Esophagus (tissue), 2 donors: ENCODE measurements at regions not wholly inside any gene's neighbourhood (a gene's known extent, or its start where the extent isn't known, plus 50 kb on each side); places are given as distances from the start of the nearest gene placed in this dataset.

Experiments
- H3K27ac ChIP-seq, 2 donors: one replicate each; pipeline ENCODE4 v1.5.1; 2013; ENCODE audit warnings: low read depth in 2 of 2, mild to moderate bottlenecking in 2 of 2, inconsistent platforms in 1 of 2, low read length in 1 of 2, moderate library complexity in 1 of 2
- H3K27me3 ChIP-seq, 2 donors: one replicate each; pipeline ENCODE4 v1.6.1; 2013; ENCODE audit warnings: low read length in 2 of 2, control low read depth in 1 of 2, mild to moderate bottlenecking in 1 of 2; ENCODE audit not compliant: insufficient read depth in 2 of 2, control insufficient read depth in 1 of 2
- H3K36me3 ChIP-seq, 2 donors: one replicate each; pipeline ENCODE4 v1.6.1; 2013; ENCODE audit warnings: low read length in 1 of 2; ENCODE audit not compliant: control insufficient read depth in 2 of 2, insufficient read depth in 2 of 2
- H3K4me1 ChIP-seq, 2 donors: one replicate each; pipeline ENCODE4 v1.6.1; 2013; ENCODE audit warnings: low read length in 1 of 2; ENCODE audit not compliant: control insufficient read depth in 2 of 2, insufficient read depth in 2 of 2
- H3K4me3 ChIP-seq, 2 donors: one replicate each; pipeline ENCODE4 v1.5.1; 2013; ENCODE audit warnings: low read length in 2 of 2, mild to moderate bottlenecking in 2 of 2, low read depth in 1 of 2, moderate library complexity in 1 of 2
- H3K9me3 ChIP-seq, 2 donors: one replicate each; pipeline ENCODE4 v1.6.1; 2013; ENCODE audit warnings: mild to moderate bottlenecking in 2 of 2, low read depth in 1 of 2, low read length in 1 of 2, moderate library complexity in 1 of 2; ENCODE audit not compliant: control insufficient read depth in 2 of 2, insufficient read depth in 1 of 2
- WGBS, 2 donors: extraction: QIAGEN DNeasy Blood & Tissue Kit; methylation state at CpG; one replicate each; pipeline ENCODE4 v1.1.7; 2013; 5-methylcytosine and 5-hydroxymethylcytosine counted together
- donor health status: healthy with polysubstance abuse.
- donor health status: Bipolar disorder and iron deficiency.

GRCh38 chr5:89449392-89450148, 566.6 kb upstream of the MEF2C start:
- H3K36me3 ChIP-seq: no peaks in the 10 kb centered on the region
- 47 to 73% methylated on average over 3 of the region's 3 CpGs for WGBS, 2 donors
- H3K9me3 ChIP-seq: no peaks in the 10 kb centered on the region
- H3K4me3 ChIP-seq: no peak overlapping the region
- H3K4me1 ChIP-seq: no peaks in the 10 kb centered on the region
- no peaks in the 10 kb centered on the region for H3K27me3 ChIP-seq
- no peak overlapping the region for H3K27ac ChIP-seq

- WGBS, 2 donors: 82 to 87% methylated on average over 3 of the region's 3 CpGs
Observed at GRCh38 chr5:89447027-89447426, 564.0 kb upstream of the MEF2C start.

GRCh38 chr5:89445106-89445745, 562.2 kb upstream of the MEF2C start:
- WGBS, 2 donors: 87 to 89% methylated on average over 5 of the region's 5 CpGs
- Histone ChIP-seq H3K36me3 (no peaks in the 10 kb centered on the region), H3K27ac (no peak overlapping the region), H3K4me1 (no peaks in the 10 kb centered on the region), H3K9me3 (no peaks in the 10 kb centered on the region), H3K4me3 (no peak overlapping the region), H3K27me3 (no peaks in the 10 kb centered on the region)

More at GRCh38 chr5:89447027-89447426, 564.0 kb upstream of the MEF2C start:
- Histone ChIP-seq H3K4me1 (no peaks in the 10 kb centered on the region), H3K27ac (no peak overlapping the region), H3K36me3 (no peaks in the 10 kb centered on the region), H3K4me3 (no peak overlapping the region), H3K27me3 (no peaks in the 10 kb centered on the region), H3K9me3 (no peaks in the 10 kb centered on the region)

- H3K9me3 ChIP-seq: no peaks in the 10 kb centered on the region
- H3K36me3 ChIP-seq: no peaks in the 10 kb centered on the region
- H3K27me3 ChIP-seq: no peaks in the 10 kb centered on the region
- 47 to 63% methylated on average over 3 of the region's 3 CpGs for WGBS, 2 donors
- no peak overlapping the region for H3K4me3 ChIP-seq
- no peak overlapping the region for H3K27ac ChIP-seq
- H3K4me1 ChIP-seq: no peaks in the 10 kb centered on the region
Observed at GRCh38 chr5:89444088-89444487, 561.1 kb upstream of the MEF2C start.

- whole genome bisulfite sequencing, 2 donors: 71 to 81% methylated on average over 1 of the region's 1 CpG
- no peaks in the 10 kb centered on the region for H3K9me3 ChIP-seq
Observed at GRCh38 chr5:89443508-89443907, 560.5 kb upstream of the MEF2C start.

GRCh38 chr5:89441965-89442364, 559.0 kb upstream of the MEF2C start:
- no peak overlapping the region for H3K4me3 ChIP-seq
- no peaks in the 10 kb centered on the region for H3K36me3 ChIP-seq
- H3K4me1 ChIP-seq: no peaks in the 10 kb centered on the region
- no peaks in the 10 kb centered on the region for H3K9me3 ChIP-seq
- no peak overlapping the region for H3K27ac ChIP-seq
- H3K27me3 ChIP-seq: no peaks in the 10 kb centered on the region

More at GRCh38 chr5:89443508-89443907, 560.5 kb upstream of the MEF2C start:
- Histone ChIP-seq H3K4me1 (no peaks in the 10 kb centered on the region), H3K27ac (no peak overlapping the region), H3K36me3 (no peaks in the 10 kb centered on the region), H3K27me3 (no peaks in the 10 kb centered on the region), H3K4me3 (no peak overlapping the region)

GRCh38 chr5:89440670-89441069, 557.7 kb upstream of the MEF2C start:
- Histone ChIP-seq H3K27me3 (no peaks in the 10 kb centered on the region), H3K36me3 (no peaks in the 10 kb centered on the region), H3K4me1 (no peaks in the 10 kb centered on the region), H3K27ac (no peak overlapping the region), H3K9me3 (no peaks in the 10 kb centered on the region), H3K4me3 (no peak overlapping the region)
- 69 to 74% methylated on average over 2 of the region's 2 CpGs for WGBS, 2 donors

- no peaks in the 10 kb centered on the region for H3K4me1 ChIP-seq
Observed at GRCh38 chr5:89437450-89438435, 554.8 kb upstream of the MEF2C start.

GRCh38 chr5:89436464-89436863, 553.5 kb upstream of the MEF2C start:
- WGBS, 2 donors: 57 to 71% methylated on average over 3 of the region's 3 CpGs
- Histone ChIP-seq H3K4me3 (no peak overlapping the region), H3K27ac (no peak overlapping the region), H3K36me3 (no peaks in the 10 kb centered on the region), H3K4me1 (no peaks in the 10 kb centered on the region), H3K9me3 (no peaks in the 10 kb centered on the region), H3K27me3 (no peaks in the 10 kb centered on the region)

More at GRCh38 chr5:89437450-89438435, 554.8 kb upstream of the MEF2C start:
- Histone ChIP-seq H3K9me3 (no peaks in the 10 kb centered on the region), H3K4me3 (no peak overlapping the region), H3K27ac (no peak overlapping the region), H3K27me3 (no peaks in the 10 kb centered on the region), H3K36me3 (no peaks in the 10 kb centered on the region)
- 51 to 60% methylated on average over 4 of the region's 4 CpGs for WGBS, 2 donors
